HG02870 (cell line): ENCODE measurements at regions not wholly inside any gene's neighbourhood (a gene's known extent, or its start where the extent isn't known, plus 50 kb on each side); places are given as distances from the start of the nearest gene placed in this dataset.
A peak's percentile ranks its signal among the peaks of the same experiment; 100 is the strongest.

ENCODE experiments used
- ATAC-seq: cut with Tn5 transposase; IDR thresholded peaks from one replicate; pipeline ENCODE4 v1.9.1; 2021; ENCODE audit warnings: mild to moderate bottlenecking, moderate library complexity; ENCODE audit not compliant: unreplicated experiment

GRCh38 chr2:108139521-108139920 lies 100.2 kb upstream of the SULT1C3 start:
- no peak for ATAC-seq

- no peak for ATAC-seq
Measured at GRCh38 chr2:108145557-108146326, 94.0 kb upstream of the SULT1C3 start.

GRCh38 chr2:108148555-108148954 lies 91.2 kb upstream of the SULT1C3 start:
- ATAC-seq = no peak

GRCh38 chr2:108154366-108155061 lies 85.3 kb upstream of the SULT1C3 start:
- ATAC-seq = no peak

- ATAC-seq = no peak
Measured at GRCh38 chr2:108161298-108161697, 78.5 kb upstream of the SULT1C3 start.

GRCh38 chr2:108164318-108164717 lies 75.5 kb upstream of the SULT1C3 start:
- no peak for ATAC-seq

GRCh38 chr2:108165729-108166128 lies 74.0 kb upstream of the SULT1C3 start:
- no peak for ATAC-seq

- no peak for ATAC-seq
Measured at GRCh38 chr2:108167699-108168098, 72.1 kb upstream of the SULT1C3 start.

- peak; percentile 46 for ATAC-seq
Measured at GRCh38 chr2:108169982-108170625, 69.7 kb upstream of the SULT1C3 start.

- no peak for ATAC-seq
Measured at GRCh38 chr2:108171657-108172056, 68.1 kb upstream of the SULT1C3 start.

- no peak for ATAC-seq
Measured at GRCh38 chr2:108182489-108182888, 57.3 kb upstream of the SULT1C3 start.

GRCh38 chr2:108184419-108184818 lies 55.3 kb upstream of the SULT1C3 start:
- peak; percentile 58 for ATAC-seq

- no peak for ATAC-seq
Measured at GRCh38 chr2:108189316-108189715, 50.5 kb upstream of the SULT1C3 start.
